ENCODE measurements at regions not wholly inside any gene's neighbourhood (a gene's known extent, or its start where the extent isn't known, plus 50 kb on each side); places are given as distances from the start of the nearest gene placed in this dataset.
A peak's percentile ranks its signal among the peaks of the same experiment; 100 is the strongest.

DNA sequence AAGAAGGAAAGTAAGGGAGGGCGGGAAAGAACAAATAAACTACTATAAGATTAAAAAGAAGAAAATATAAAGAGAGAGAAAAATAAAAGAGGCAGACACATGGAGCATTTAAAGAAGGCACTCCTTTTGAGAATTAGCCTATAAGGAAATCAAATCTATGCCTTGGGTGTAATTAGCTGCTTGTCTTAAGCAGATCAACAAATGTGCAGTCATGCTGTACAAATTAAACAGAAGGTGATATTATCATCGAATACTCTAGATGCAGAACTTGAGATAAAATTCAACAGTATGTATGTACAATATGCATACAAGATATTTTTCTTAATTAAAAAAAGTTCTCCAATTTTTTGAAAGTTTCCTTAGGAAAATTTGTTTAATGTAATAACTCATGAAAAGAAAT is 623.0 kb upstream of the CHORDC1 start:
- DNase-seq (ENCODE audit: low read depth), result no peak

DNA sequence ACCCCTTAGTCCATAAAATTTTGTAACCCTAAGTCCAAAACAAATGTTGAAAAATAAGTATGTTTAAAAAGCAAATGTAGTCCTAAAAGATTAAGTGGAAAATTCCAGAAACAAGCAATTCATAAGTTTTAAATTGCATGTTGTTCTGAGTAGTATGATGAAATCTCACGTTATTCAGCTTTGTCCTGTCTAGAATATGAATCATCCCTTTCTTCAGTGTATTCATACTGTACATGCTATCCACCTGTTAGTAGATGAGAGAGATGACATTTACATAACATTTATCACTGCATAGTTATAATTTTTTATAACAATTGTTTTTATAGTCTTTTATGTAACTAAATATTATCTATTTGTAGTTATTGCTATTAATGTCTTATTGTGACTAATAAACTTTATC is 622.3 kb upstream of the CHORDC1 start:
- DNase-seq (ENCODE audit: low read depth), result peak; percentile 27

DNA sequence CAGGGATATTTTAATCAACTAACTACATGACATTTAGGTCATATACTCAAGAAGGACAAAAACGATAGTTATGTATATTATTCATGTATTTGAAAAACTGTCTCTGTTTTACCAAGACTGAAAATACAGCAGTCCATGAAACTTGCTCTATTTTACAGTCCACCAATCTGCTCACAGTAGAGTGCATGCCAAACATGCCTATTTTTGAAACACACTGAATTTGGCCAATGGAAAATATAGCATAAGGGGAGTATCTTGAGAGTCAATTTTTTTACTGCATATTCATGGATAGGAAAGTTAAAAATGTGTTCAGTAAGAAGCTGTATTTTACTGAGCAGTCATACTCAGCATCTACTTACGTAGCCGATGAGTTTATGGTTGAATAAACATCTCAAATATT is 621.2 kb upstream of the CHORDC1 start:
- no peak for DNase-seq (ENCODE audit: low read depth)

DNA sequence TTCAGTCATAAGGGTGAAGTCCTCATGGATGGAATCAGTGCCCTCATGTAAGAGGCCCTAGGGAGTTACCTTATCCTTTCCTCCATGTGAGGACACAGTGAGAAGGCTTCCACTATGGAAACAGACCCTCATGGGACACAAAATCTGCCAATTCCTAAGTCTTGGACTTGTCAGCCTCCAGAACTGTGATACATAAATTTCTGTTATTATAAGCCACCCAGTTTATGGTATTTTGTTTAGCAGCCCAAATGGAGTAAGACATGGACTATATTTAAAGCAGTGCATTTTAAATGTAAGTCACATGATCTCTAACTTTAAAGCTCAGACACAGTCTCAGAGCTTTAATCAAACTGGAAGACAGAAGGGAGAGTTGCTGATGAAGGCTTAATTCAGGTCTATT is 619.8 kb upstream of the CHORDC1 start:
- DNase-seq (ENCODE audit: low read depth), result no peak

DNA sequence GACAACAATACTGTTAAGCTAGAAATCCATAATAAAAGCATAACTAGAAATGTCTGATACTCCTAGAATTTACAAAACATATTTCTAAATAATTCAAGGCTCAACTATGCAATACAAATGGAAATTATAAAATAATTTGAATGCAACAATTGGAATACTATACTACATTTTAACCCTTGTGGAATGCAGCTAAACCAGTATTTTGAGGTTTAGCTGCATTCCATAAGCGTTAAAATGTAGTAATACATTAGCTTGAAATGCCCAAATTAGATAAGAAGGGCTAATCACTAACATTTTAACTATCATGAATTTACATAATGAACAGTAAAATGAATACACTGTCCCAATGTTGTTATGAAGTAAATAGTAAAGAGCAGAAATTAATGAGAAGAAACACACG is 617.2 kb upstream of the CHORDC1 start:
- DNase-seq (ENCODE audit: low read depth), result no peak

DNA sequence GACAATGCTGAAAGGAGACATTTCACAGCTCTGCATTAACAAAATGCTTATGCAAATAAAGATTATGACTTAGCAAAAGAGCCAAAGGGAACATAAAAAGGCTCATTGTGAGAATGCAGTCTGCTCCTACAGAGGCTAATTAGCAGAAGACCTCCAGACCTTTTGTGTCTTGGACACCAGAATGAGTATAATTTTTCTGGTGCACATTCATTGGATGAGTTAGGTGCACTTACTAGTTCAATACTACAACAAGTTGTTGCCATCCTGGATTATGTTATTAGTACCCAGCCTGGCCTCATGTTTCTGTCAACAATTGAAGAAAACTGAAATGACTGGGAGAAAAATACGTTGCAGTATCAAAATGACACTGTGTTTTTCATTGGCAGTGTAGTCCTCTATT is 613.2 kb upstream of the CHORDC1 start:
- DNase-seq (ENCODE audit: low read depth), result no peak

DNA sequence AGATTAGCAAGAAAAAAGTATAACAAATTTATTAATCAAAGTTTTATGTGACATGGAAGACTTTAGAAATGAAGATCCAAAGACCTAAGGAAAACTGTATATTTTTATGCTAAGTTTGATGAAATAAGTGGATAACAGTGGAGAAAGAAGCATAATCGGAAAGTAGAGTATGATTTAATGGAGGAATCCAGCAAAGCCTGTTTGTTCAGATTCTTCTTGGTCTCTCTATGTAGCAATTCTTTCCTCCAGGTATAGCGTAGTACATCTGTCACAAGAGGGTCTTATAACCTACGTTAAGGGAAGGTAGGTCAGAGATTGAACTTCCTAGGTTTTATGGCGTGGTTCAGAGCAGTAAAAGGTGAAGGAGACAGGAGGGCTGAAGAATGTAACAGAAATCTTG is 600.6 kb upstream of the CHORDC1 start:
- no peak for DNase-seq (ENCODE audit: low read depth)

DNA sequence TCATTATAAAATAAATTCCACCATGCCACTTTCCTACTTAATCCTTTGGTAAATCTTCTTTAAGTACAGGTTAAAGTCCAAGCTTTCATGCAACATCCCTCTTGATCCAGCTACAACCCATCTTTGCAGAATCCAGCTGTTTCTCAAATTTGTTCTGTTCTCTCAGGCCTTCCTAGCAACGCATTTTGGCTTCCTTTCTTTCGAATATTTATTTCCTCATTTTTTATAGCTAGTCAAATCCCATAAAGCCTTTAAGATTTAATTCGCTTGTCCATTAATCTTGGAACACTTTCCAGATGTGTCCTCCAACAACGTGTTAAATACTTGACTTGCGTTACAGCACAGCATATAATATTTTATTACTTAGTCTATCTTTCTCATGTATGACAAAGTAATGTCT is 600.1 kb upstream of the CHORDC1 start:
- DNase-seq (ENCODE audit: low read depth), result no peak

DNA sequence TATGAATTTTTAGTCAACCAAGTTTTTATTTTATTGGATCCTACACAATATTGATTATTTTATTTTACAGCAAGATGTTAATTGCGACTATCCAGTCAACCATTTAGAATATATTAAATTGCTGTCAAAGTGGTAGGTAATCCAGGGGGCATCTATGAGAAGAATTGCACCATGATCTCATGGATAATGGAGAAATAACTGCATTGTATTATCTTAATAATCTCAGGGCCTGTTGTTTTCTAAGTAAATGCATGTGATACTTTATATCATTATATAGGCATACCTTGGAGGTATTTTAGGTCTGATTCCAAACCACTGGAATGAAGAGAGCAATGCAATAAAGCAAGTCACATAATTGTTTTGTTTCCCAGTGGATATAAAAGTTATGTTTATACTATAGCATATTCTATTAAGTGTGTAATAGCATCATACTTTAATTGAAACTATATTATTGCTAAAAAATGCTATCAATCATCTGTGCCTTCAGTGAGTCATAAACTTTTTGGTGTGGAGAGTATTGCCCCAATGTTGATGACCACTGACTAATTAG is 595.4 kb upstream of the CHORDC1 start:
- DNase-seq (ENCODE audit: low read depth), result no peak

DNA sequence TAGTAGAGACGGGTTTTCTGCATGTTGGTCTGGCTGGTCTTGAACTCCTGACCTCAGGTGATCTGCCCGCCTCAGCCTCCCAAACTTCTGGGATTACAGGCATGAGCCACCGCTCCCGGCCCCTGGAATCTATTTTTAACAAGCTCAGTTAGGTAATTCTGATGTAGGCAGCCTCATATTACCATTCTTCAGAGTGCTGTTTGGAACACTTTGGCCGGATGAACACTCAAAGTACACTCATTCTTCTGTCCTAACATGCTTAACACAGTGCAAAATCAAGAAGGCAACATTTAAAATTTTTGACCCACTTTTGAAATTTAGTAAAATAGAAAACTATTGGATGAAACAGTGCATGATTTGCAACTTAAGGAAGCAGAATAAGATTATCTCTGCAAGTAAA is 586.7 kb upstream of the CHORDC1 start:
- no peak for DNase-seq (ENCODE audit: low read depth)

DNA sequence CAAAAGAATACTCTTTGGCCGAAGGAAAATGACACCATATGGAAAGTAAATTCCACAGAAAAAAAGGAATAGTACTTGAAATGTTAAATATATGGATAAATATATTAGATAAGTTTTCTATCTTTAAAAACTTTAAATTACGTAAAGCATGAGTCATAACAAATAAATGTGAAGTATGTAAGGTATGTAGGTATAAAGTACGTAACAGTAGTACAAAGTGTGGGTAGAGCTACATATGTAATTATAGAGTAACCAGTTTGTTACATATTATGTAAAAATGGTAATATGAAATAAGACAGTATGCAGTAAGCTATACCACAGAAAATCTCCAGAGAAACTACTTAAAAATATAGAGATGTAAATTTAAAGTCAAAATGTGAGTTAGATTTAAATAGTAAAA is 582.3 kb upstream of the CHORDC1 start:
- DNase-seq (ENCODE audit: low read depth), result peak; percentile 3

DNA sequence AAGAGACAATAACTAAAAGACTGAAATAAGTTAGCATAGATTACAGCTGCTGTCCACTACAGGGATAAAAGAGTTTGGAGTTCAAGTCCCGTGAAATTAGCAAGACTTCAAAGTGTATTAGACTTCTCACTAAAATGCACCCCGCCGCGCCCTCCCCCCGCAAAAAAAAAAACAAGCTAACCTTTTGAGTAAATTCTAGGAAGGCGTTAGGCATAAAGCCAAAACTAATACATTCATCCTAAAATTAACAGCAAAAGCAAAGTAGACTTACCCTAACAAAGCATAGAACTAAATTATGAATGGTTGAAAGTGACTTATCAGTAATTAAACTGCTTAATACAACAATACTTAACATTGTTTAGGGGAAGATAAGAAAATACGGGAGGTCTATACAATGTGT is 581.0 kb upstream of the CHORDC1 start:
- no peak for DNase-seq (ENCODE audit: low read depth)

DNA sequence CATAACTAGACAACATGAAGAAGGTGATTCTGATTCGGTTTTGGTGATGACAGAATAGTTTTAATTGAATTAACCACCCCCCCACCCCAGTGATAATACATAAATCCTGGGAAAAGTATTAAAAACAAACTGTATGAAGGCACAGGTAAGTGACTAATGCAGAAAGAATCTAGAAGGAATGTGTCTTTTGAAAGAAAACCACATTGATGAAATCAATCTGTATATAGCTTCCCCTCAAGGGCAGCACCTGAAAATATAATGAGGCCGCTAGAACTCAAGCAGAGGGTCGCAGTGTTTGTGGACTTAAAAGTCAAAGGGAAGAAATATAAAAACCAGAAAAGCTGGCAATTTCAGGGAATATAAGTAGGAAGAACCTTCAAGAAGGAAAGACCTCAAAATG is 580.5 kb upstream of the CHORDC1 start:
- peak; percentile 1 for DNase-seq (ENCODE audit: low read depth)

DNA sequence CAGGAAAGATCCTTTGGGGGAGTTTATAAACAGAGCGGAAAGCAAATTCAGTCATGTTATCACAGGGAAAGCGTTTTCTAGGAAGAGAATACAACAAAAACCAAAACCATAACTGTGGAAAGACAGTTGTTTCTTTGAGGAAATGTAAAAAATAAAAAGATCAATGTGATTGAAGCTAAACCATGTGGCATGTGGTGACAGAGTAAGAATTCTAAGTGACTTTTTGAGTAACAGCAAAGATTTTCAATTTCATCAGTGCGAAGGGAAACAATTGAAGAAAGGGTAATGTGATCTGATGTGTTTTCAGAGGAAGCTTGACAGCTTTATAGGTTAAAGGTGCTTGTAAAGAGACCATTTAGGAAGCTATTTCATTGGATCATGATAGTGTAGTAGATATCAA is 575.9 kb upstream of the CHORDC1 start:
- no peak for DNase-seq (ENCODE audit: low read depth)

DNA sequence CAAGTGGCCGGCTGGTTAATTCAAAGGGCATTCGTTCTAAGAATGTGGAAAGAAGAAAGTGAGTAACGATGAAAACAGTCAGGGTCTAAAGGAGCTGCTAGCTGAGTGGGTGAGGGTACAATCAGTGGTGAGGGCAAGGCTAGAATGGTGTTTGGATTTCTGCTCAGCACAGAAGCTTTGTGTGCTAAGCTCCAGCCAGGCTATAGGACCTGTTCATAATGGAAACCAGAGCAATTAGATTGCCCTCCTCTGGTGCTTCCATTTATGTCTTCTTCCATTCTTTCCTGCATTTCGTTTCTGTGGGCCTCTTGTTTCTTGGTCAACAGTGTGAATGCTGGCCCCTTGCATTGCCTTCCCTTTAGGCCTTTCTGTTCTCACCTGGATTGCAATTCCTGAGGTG is 572.9 kb upstream of the CHORDC1 start:
- DNase-seq (ENCODE audit: low read depth), result no peak

DNA sequence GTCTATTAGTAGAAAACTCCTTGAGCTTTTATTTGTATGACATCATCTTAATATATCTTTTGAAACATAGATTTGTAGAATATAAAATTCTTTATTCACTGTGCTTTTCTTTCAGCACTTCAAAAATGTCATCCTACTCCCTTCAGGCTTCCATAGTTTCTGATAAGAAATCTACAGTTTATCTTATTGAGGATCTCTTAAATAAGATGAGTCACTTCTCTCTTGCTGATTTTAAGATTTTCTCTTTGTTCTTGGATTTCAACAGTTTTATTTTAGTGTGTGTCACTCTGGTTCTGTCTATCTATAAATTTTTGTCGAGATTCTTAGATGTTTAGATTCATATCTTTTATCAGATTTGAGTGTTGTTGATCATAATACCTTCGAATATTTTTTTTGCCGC is 566.1 kb upstream of the CHORDC1 start:
- DNase-seq (ENCODE audit: low read depth), result no peak

DNA sequence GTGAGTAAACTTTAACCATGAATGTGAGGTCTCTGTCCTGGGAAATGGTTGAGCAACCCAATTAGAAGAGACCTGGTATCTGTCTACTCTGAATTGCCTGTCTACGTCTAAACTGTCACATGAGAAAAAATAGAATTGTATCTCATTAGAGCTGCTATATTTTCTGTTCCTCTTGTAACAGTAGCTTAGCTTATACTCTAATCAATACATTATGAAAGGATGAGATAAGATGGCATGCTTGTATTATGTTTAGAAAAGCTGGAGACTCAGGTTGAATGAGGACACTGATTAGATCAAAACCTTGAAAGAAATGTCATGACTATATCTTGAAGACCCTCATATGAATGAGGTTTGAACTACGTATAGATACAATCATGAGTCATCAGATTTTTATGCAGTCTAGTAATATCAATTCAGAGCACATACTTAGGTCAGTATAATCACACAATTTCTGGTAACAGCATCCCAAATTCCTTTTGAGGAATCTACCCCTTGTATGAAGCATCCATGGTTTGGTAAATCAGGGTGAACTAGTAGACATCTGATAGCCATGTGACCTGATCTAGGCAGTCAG is 561.5 kb upstream of the CHORDC1 start:
- no peak for DNase-seq (ENCODE audit: low read depth)

DNA sequence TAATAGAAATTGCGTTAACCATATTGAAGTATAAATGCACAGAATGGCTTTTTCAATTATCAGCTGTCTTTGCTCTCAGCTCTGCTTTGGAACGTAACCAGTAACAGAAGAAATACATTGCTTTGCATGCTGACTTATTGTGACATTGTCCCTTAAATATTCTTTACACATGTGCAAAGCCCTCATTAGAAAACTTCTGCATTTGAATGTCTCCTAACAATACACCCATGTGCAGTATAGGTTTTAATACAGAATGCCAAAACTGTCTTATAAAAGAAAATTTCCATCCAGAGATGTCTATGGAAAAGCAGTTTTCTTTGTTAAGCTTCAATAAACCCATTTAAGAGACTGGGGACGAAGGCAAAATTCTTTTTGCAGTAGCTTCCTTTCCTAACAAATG is 560.3 kb upstream of the CHORDC1 start:
- DNase-seq (ENCODE audit: low read depth), result no peak

DNA sequence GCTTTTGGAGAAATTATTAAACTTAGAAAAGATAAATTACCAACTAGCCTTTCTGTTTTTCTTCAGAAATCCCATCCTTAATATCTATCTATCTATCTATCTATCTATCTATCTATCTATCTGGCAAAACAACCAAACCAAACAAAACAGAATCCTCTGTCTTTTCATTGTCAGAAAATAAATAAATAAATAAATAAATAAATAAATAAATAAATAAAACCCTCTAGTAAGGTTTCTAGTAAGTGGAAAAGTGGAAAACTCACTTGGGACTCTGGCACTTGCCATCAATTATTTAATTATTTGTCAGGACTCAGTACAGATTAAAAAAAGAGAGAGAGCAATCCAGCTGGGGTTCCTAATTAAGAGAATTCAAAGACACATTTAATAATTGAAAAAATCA is 556.2 kb upstream of the CHORDC1 start:
- DNase-seq (ENCODE audit: low read depth), result no peak

DNA sequence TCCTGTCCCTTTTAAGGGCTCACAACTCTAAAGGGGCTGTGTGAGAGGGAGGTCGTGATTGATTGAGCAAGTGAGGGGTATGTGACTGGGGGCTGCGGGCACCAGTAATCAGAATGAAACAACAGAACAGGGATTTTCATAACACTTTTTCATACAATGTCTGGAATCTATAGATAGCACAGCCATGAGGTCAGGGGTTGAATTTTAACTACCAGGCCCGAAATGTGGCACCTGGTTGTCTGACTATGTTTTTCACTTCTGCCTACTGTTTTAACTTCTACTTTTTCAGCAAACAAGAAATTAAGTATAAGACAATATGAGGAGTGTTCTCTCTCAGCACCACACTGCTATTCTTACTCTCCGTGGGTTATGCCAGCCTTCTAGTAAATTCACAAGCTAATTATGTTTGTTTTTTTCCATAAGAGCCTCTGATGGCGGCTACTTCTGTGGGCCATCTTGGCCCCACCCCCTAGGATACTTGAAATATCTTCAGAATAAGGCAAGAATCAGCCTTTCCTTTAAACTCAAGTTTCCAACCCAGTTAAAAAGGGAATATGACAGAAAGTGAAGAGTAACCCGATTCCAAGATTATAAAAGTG is 552.8 kb upstream of the CHORDC1 start:
- no peak for DNase-seq (ENCODE audit: low read depth)

DNA sequence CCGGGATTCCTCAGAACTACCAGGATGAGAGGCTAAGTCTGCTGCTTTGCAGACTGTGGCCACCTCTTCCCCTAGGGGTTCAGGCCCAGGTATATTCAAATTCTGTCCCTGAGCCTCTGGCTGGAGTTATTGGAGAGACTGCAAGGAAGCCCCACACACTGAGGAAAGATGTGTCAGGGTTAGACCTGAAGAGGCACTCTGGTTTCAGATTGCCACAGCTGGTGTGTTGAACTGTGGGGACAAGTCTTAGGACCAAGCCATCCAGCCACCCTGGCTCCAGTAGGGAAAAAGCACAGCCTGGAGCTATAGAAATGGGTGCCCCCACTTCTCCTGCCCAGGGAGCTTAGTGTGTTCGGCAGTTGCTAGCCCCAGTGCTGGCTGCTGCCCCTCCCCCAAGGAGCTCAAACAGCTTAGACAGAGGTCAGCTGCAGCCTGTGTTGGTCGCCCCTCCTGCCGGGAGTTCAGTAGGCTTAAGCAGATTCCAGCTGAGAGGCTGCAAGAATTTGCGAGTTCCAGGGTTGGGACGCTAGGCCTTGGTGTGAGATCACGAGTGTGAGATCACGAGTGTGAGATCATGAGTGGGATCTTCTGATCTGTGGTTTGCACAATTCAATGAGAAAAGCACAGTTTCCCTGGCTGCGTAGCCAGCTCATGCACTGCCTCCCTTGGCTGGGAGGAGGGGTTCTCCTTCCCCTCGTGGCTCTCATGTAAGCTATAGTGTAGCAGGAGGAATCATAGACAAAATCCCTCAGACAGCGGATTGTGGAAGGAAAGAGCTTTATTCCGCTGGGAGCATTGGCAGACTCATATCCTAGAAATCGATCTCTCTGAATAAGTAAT is 552.1 kb upstream of the CHORDC1 start:
- DNase-seq (ENCODE audit: low read depth), result no peak

DNA sequence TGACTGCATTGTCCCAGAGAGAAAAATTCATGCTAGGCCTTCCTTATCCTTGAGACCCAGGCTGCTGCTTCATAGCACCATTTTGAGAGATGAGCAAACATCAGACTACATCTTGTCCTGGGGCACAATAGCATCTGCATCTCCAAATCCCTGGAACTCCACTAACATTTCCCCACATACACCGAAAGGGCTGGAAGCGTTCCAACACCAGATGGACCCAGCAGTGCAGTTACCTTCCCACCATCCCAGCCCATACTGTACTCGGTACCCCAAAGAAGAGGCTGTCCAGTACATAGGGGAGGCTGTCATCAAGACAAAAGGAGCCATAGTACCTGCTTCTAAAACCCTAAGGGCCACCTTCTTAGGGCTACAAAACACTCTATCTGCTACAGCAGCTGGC is 547.2 kb upstream of the CHORDC1 start:
- no peak for DNase-seq (ENCODE audit: low read depth)

DNA sequence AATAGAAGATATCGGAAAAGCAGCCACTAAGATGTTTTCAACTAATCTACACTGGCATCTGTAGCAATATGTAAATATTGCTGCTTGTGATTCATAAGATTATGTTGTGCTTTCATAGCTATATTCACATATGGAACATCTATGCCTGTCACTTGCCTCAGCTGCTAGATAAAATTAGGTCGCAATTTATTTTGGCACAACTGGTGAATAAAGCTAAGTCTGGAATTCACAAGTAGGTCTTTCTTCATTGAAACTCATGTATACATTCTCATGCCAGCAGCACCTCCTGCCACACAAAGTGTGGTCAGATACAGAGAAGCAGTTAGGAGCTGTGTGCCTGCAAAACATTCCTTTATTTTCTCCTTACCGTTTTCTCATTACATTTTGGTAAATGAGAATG is 543.3 kb upstream of the CHORDC1 start:
- DNase-seq (ENCODE audit: low read depth), result no peak
